NOMO-1 treated with DMSO at 0.1 percent for 48 hours (cell line): ENCODE measurements at regions not wholly inside any gene's neighbourhood (a gene's known extent, or its start where the extent isn't known, plus 50 kb on each side); places are given as distances from the start of the nearest gene placed in this dataset.
"Not testable (repeated sequence)": the region's sequence is repeated elsewhere in the genome, so short reads cannot be mapped to it uniquely, and the experiment has no call there.

Experiments
- DNase-seq: peaks from one replicate; lab custom pipeline; 2025; ENCODE audit not compliant: unreplicated experiment; lab: John Stamatoyannopoulos, UW

DNA sequence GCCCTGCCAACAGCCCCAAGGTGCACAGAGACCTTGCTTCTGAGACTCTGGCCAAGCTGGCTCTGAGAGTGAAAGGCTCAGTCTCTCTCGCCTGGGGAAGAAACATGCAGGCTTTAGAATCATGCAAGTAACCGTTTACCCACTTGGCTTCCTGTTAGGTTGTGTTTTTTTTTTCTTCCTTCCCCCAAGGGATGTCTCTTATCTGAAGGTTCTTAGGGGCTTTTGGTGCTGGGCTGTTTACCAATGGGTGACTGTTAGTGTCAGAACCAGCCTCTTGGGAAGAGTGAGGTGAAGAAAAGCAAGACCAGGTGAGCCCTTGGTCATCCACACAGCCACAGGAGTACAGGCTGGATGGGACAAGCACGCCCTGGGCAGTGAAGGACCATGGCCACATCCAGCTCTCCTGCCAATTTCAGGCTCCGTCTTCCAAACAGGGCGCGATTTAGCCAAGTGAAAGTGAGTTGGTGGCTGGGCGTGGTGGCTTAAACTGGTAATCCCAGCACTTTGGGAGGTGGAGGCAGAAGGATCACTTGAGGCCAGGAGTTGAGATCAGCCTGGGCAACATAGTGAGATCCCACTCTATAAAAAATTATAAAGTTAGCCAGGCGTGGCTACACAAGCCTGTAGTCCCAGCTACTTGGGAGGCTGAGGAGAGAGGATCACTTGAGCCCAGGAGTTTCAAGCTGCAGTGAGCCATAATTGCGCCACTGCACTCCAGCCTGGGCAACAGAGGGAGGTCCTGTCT is 76.3 kb upstream of the CUX1 start:
- DNase-seq = peak; percentile 77

DNA sequence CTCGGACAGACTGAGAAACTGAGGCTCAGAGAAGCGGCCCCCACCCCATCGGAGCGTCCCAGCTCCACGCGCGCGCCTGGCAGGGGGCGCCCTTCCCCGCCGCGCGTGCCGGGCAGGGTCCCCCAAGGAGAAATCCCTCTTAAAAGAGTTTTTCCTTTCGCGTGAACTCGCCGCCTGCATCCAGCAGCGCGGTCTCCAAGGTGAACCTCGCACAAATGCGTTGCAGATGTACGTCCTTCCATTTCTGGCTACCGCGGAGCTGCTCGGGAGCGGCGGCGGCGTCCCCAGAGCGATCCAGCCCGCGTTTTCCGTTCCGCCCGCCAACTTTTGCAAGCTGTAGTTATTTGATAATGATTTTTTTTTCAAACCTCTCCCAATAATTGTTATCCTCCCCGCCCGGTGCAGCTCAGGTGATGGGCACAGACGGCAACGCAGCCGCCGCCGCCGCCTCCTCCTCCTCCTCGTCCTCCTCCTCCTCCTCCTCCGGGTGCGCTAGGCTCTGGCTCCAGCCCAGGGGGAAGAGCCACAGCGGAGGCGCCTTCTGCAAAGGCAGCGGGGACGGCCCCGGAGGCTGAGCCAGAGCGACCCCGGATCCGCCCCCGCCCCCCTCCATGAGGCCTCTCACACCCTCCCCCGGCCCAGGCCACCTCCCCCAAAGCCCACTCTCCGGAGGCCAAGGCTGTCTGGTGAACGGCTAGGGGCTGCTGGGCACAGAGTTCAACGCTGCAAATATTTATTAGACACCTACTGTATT is 74.0 kb upstream of the CUX1 start:
- DNase-seq = peak; percentile 80

DNA sequence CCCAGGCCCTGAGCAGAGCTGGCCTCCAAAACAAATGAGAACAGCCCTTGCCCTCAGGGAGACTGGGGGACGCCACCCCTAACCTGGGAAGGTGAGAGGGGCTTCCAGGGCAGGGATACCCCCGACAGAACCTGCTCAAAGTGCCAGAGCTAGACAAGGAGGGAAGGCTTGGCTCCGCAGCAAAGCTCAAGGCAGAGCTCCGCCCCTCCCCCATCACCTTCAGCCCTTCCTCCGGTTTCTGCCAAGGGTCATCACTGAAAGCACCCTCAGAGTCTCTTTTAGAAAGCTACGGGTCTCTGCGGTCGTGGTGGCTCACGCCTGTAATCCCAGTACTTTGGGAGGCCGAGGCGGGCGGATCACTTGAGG is 73.4 kb upstream of the CUX1 start:
- peak; percentile 40 for DNase-seq

DNA sequence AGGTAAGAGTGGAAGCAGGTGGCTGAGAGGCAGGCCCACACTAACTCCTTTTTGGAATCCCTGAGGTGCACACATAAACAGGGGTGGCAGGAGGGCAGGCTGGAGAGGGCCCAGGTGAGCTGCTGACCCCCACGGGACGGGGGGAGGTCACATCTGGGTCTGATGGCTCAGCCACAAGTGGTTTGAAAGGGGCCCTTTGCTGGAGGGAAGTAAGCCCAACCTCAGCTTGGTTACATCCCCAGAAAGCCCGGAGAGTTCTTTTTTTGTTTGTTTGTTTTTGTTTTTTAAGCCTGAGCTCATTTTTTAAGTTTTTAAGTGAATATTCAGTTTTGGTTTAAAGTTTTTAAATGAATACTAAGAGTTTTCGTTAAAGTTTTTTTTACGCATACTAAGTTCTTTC is 72.8 kb upstream of the CUX1 start:
- peak; percentile 58 for DNase-seq

DNA sequence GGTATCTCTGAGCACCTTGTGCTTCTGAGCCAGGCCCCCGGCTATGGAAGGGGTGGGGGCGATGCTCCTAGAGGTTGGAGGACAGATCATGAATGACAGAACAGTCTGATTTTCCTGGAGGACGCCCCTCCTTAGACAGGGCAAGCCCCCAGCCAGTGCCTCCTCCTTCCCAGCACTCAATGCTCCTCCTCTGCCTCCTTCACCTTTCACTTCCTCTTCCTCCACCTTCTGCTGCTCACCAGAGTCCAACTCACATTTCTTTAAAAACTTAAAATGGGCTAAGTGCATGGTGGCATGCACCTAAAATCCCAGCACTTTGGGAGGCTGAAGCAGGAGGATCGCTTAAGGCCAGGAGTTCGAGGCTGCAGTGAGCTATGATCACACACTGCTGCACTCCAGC is 71.1 kb upstream of the CUX1 start:
- DNase-seq = peak; percentile 74

DNA sequence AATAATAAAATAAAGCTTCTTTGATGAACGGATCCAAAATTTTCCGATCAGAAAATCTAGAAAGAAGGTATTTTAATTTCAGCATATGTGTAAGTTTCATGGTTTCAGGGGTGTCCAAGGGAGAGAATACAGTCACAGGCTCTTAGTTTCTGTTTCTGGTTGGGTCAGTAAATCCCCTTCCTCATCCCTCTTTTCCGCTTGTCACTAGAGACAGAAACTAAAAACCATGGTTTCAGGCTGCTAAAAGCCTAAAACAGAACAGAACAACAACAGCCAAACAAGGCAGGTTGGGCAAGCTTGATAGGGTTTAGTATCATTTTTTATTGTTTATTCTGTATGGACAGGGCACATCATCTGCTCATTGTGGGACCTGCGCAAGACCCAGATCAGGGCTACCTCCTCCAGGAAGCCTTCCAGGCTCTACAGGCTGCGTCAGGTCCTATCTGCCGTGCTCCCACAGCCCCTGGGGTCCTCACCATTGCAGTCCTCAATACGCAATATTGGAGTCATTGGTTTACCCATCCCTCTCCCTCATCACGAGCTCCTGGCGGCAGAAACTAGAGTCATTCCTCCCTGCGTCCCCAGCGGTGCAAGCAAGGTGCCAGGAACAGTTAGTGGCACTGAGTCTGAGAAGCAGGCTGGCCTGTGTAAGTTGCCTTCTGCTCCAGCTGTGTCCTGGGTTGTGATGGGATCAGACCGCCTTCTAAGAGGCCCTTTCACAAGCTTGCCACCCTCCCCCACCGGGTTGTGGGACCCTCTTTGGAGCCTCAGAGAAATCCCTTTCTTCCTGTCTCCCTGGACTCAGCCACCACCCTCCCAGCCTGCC is 70.2 kb upstream of the CUX1 start:
- DNase-seq = no peak

DNA sequence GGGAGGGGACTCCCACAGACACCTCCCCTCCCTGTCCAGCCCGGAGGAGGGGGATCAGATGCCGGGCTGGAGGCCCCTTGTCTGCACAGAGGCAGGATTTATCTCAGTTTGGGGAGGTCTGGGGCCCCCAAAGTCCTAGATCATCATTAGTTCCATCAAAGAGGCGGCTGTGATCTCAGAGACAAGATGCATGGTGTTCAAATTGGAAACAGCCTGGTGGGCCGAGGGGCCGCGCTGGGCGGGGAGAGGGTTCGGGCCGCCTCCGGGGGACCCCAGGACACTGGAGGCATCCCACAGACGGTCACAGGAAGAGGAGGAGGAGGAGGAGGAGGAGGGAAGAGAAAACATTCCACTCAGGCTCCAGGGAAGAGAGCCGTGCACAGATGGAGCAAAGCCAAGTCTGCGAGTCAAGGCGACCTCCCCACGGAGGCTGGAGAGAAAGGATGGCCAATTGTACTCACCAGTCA is 69.5 kb upstream of the CUX1 start:
- DNase-seq = no peak

DNA sequence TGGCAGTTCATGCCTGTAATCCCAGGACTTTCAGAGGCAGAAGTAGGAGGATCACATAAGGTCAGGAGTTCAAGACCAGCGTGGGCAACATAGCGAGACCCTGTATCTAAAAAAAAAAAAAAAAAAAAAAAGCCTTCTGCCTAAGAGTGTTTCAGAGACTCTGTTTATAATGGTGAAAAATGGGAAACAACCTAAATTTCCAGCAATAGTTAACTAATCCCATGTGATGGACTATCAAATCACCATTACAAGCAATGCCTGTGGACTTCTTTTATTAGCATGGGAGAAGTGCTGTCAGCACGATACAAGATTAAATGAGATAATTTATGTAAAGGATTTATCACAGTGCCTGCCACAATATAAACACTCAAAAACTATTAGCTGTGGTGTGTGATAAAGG is 67.5 kb upstream of the CUX1 start:
- no peak for DNase-seq

DNA sequence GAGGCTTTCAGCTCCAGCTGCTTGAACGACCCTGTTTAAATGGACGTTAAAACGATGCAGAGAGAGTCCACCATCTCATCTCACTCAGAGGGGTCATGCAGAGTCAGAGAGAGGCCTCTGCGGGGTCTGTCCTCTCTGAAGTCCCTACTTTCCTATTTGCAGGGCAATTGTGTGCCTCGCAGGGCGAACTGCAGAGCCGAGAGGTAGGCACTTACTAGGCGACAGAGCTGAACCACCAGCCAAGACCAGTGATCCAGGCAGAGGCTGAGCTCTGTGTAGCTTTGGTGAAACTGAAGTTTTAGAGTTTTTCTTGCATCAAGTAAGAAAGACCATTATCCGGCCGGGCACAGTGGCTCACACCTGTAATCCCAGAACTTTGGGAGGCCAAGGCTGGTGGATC is 64.1 kb upstream of the CUX1 start:
- no peak for DNase-seq

DNA sequence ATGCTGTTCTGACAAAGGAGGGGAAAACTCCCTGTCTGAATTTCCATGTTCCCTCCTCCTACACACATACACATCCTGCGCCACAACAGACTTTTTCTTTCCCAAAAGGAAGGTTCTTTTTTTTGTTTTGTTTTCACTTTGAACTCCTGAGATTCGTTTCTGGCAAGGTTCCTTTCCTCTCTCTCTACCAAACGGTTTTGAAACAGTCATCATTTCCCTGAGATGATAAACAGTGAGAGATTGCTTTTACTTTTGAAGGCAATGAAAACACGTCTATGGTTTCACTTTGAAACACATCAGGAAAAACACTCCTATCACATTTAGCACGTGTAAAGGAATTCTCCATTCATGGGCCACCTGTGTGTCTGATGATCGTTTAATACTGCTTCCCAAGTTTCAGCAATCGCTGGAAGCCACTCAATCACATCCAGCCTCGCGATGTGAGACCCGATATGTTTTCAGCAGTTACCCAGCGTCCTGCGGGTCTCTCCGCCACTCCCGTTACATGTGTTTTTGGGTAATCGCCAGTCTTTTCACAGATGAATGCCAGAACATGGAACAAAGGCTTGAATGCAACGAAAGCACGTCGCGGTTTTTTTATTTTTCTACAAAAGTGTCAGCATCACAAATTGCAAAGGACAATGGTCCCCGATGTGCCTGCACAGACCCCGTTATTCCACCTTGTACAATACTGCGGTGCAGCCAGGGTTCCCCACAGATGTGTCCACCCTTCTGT is 62.8 kb upstream of the CUX1 start:
- peak; percentile 41 for DNase-seq

DNA sequence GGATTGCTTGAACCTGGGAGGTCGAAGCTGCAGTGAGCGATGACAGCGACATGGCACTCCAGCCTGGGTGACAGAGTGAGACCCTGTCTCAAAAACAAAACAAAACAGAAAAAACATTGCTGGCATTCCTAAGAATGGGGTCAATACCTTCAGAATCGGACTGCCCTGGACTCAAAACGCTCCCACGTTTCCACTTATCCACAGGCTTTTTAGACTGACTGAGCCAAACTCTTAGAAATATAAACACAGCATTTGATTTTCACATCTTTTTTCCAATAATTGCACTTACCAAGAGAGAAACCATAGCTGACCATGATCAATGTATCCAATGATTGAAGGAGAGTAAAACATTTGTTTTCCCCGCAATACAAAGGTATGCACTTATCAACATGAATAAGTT is 59.5 kb upstream of the CUX1 start:
- no peak for DNase-seq

DNA sequence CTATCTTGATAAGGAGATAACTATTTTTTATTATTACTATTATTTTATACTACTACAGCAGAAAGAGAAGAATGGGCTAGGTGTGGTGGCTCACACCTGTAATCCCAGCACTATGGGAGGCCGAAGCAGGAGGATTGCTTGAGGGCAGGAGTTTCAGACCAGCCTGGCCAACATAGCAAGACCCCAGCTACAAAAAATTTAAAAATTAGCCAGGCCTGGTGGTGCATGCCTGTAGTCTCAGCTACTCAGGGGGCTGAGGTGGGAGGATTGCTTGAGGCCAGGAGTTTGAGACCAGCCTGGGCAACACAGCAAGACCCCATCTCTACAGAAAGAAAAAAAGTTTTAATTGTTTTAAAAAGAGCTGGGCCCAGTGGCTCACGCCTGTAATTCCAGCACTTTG is 58.9 kb upstream of the CUX1 start:
- DNase-seq = not testable (repeated sequence)

DNA sequence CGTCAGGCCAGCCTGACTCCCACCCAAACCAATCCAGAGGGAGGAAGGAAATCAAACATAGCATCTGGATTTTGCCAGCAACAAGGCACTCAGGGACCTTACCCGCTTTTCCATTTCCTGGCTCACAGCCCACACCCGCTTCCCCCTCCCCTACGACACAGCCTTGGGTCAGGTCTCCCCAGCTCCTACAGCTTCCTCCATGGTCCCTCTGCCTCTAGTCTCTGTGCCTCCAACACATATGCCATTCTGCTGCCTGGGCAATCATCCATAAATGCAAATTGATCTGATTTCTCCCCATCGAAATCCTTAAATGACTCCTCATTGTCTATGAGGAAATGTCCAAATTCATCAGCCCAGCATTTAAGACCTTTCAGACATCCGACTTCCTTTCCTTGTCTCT is 53.2 kb upstream of the CUX1 start:
- DNase-seq = no peak

DNA sequence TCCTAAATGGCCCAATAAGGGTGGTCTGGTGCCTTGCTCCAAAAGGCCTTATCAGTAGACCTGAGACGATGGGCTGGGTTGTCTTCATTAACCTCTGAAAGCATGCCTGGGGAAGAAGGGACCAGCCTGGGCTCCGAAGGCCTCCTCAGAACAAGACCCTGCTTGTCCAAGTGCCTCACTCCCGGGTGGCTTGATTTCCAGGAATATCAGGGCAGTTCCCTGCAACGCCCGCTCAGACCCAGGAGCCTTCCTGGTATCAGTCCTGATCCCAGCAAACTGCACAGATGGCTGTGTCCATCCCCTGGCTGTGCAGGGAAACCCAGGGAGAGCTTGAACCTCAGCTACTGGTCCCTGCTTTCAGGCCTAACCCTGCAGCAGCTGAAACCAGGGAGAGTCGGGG is 49.9 kb upstream of the CUX1 start:
- DNase-seq = no peak
